SK-N-SH (cell line): ENCODE measurements at regions not wholly inside any gene's neighbourhood (a gene's known extent, or its start where the extent isn't known, plus 50 kb on each side); places are given as distances from the start of the nearest gene placed in this dataset.

Source experiments
- CTCF ChIP-seq: fragments of 200-600 bp; sonication (generic); IDR thresholded peaks from 2 replicates; pipeline ENCODE4 v1.6.1; 2017; ENCODE audit warnings: antibody characterized with exemption, mild to moderate bottlenecking, moderate library complexity
- EZH2phosphoT487 ChIP-seq: fragments of 200-600 bp; sonication (generic); IDR thresholded peaks from 2 replicates; pipeline ENCODE4 v1.6.1; 2017; ENCODE audit warnings: low read depth, mixed run types, mild to moderate bottlenecking, antibody characterized with exemption, moderate library complexity, borderline replicate concordance
- POLR2AphosphoS5 ChIP-seq: IDR thresholded peaks from 2 replicates; pipeline ENCODE4 v1.6.1; 2012; ENCODE audit warnings: low read depth, low read length
- SMC3 ChIP-seq: IDR thresholded peaks from 2 replicates; pipeline ENCODE4 v1.6.1; 2012; ENCODE audit warnings: low read depth, low read length, improper control_type of control experiment
- TF ChIP-seq, protein P1 (sequence below): fragments of 150-350 bp; IDR thresholded peaks from 2 replicates; pipeline ENCODE4 v1.6.1; 2017; ENCODE audit warnings: antibody characterized with exemption, low read length, low read depth, borderline replicate concordance

GRCh38 chr20:24763386-24764026 lies 185.6 kb upstream of the CST7 start:
- no peak for TF ChIP-seq CTCF
- TF ChIP-seq SMC3: no peak
- TF ChIP-seq EZH2phosphoT487: no peak
- TF ChIP-seq POLR2AphosphoS5: no peak
- TF ChIP-seq, protein P1, sequence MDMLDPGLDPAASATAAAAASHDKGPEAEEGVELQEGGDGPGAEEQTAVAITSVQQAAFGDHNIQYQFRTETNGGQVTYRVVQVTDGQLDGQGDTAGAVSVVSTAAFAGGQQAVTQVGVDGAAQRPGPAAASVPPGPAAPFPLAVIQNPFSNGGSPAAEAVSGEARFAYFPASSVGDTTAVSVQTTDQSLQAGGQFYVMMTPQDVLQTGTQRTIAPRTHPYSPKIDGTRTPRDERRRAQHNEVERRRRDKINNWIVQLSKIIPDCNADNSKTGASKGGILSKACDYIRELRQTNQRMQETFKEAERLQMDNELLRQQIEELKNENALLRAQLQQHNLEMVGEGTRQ: no peak
